ENCODE measurements at regions not wholly inside any gene's neighbourhood (a gene's known extent, or its start where the extent isn't known, plus 50 kb on each side); places are given as distances from the start of the nearest gene placed in this dataset.

GRCh38 chr14:22334627-22335026, 254.4 kb downstream of the DAD1 start:
- TF ChIP-seq CTCF (IDR thresholded peaks at IDR 0.05) (no peak), POLR2A (IDR thresholded peaks at IDR 0.05) (no peak)

All from adrenal gland (tissue), 5 donors.